Bronchial epithelial cell (primary cell): ENCODE measurements at regions not wholly inside any gene's neighbourhood (a gene's known extent, or its start where the extent isn't known, plus 50 kb on each side); places are given as distances from the start of the nearest gene placed in this dataset.

Experiments used
- DNase-seq: peaks from one replicate; pipeline ENCODE4 v3.0.0-alpha.2; 2010; ENCODE audit warnings: low read depth
- FAIRE-seq: peaks from 2 replicates; lab custom pipeline; 2011; peaks lifted over from hg19 to GRCh38; lab: Jason Lieb, UNC
- H3K27me3 ChIP-seq: 2 replicates; pipeline ENCODE4 v1.5.1; 2011; ENCODE audit warnings: low read length; ENCODE audit not compliant: control insufficient read depth, insufficient read depth
- H3K36me3 ChIP-seq: 2 replicates; pipeline ENCODE4 v1.5.1; 2011; ENCODE audit warnings: low read length; ENCODE audit not compliant: control insufficient read depth, insufficient read depth
- H3K4me3 ChIP-seq: 2 replicates; pipeline ENCODE4 v1.5.1; 2011; ENCODE audit warnings: mild to moderate bottlenecking, low read depth, low read length, control low read depth
- TF ChIP-seq, protein P1 (sequence below): IDR thresholded peaks from 2 replicates; pipeline ENCODE4 v1.5.1; 2011; ENCODE audit warnings: mild to moderate bottlenecking, moderate library complexity, low read length, control low read depth, inconsistent platforms; ENCODE audit not compliant: insufficient read depth, severe bottlenecking

DNA sequence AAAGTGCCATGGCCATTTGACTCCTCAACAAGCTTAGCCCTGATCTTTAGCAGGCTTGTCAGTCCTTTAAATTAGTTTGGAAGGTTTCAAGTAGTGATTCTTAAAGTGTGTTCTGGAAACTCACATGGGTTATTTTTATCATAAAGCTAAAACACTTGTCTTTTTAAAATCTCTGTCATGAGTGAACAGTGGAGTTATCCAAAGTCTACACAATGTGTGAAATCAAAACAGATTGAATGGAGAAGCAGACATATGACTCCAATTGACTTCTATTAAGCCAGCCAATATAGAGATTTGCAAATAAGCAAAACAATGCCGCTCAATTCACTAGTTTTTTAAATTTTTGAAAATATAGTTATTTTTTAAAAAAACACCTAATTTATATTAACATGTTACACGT, 53.3 kb upstream of the SORCS3 start:
- FAIRE-seq (no peak), DNase-seq (no peak)
- TF ChIP-seq, protein P1, sequence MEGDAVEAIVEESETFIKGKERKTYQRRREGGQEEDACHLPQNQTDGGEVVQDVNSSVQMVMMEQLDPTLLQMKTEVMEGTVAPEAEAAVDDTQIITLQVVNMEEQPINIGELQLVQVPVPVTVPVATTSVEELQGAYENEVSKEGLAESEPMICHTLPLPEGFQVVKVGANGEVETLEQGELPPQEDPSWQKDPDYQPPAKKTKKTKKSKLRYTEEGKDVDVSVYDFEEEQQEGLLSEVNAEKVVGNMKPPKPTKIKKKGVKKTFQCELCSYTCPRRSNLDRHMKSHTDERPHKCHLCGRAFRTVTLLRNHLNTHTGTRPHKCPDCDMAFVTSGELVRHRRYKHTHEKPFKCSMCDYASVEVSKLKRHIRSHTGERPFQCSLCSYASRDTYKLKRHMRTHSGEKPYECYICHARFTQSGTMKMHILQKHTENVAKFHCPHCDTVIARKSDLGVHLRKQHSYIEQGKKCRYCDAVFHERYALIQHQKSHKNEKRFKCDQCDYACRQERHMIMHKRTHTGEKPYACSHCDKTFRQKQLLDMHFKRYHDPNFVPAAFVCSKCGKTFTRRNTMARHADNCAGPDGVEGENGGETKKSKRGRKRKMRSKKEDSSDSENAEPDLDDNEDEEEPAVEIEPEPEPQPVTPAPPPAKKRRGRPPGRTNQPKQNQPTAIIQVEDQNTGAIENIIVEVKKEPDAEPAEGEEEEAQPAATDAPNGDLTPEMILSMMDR = no peak
- Histone ChIP-seq H3K4me3 (no peak overlapping the region), H3K36me3 (no peaks in the 10 kb centered on the region), H3K27me3 (no peaks in the 10 kb centered on the region)

DNA sequence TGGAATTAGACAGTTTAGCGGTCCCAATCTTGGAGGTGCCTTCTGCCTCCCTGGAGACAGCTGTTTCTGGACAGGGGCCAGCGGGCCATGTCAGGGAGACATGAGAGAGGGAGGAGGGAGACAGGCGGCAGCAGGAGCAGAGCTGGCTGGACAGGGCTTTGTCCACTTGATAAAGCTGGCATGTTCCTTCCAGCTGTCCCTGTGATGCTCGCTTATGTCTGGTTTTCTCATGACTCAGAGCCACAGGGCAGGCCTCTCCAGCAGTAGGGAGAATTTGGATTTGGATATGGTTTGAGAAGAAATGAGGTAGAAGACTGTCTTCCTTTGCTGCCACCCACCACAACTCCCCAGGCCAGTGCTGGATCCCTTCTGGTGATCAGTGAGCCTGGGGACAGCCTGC, 51.7 kb upstream of the SORCS3 start:
- Histone ChIP-seq H3K4me3 (no peak overlapping the region), H3K36me3 (no peaks in the 10 kb centered on the region), H3K27me3 (no peaks in the 10 kb centered on the region)
- TF ChIP-seq, protein P1 = no peak
- DNase-seq = peak; percentile 11
- FAIRE-seq = no peak

DNA sequence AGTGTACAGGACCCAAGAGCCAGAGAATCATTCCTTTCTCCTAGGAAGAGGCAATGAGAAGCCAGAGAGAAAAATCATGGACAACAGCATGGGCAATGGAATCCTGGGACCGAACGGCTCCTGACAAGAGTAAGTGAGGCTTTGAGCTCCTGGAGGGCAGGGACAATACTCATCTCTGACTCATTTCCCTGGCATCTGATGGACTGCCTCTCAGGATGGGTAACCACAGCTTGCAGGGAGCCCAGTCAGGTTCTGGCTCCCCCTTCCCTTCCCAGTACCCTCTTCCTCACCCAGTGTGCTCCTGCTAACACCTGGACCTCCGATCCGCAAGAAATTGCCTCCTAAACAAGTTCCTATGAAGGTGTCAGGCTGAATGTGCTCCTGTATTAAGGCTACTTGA, 51.2 kb upstream of the SORCS3 start:
- TF ChIP-seq, protein P1 = no peak
- peak; percentile 76 for DNase-seq
- FAIRE-seq = peak; percentile 58
- Histone ChIP-seq H3K4me3 (no peak overlapping the region), H3K27me3 (no peaks in the 10 kb centered on the region), H3K36me3 (no peaks in the 10 kb centered on the region)
